ENCODE measurements at regions not wholly inside any gene's neighbourhood (a gene's known extent, or its start where the extent isn't known, plus 50 kb on each side); places are given as distances from the start of the nearest gene placed in this dataset.
"Not testable (repeated sequence)": the region's sequence is repeated elsewhere in the genome, so short reads cannot be mapped to it uniquely, and the experiment has no call there.

GRCh38 chr9:108050894-108051293 is 561.3 kb upstream of the KLF4 start:
- DNase-seq (ENCODE audit: low read depth in 4 of 4, low spot score in 1 of 4), result no peak

- DNase-seq (ENCODE audit: low read depth in 4 of 4, low spot score in 1 of 4), result no peak
Observed at GRCh38 chr9:108049671-108050494, 560.3 kb upstream of the KLF4 start.

- DNase-seq (ENCODE audit: low read depth in 4 of 4, low spot score in 1 of 4), result no peak
Observed at GRCh38 chr9:108049026-108049607, 559.5 kb upstream of the KLF4 start.

DNA sequence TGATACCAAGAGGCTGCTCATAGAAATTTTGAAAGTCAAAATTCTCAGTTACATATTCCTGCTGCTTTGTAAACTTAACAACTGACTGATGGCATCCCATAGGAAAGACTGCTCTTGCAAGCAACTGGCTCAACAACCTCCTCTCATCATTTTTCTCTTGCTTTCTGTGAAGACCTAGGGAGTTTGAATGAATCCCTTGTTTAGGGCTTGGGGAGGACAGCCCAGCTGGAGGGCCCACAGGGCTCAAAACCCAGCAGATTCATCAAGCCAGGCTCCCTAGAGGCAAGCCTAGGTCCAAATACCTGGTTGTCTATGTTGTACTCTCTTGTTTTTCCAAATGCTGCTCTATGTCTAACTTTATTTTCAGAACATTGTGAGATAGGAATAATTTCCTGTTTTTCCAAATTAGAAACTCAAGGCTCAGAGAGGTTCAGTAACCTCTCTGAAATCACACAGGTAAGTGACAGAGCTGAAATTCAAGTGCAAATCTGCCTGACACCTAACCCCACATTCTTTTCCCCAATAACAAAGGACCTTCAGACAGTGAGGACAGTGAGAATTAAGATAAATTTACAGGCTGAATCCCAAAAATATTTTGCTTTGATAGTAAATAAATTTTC is 558.9 kb upstream of the KLF4 start:
- DNase-seq (ENCODE audit: low read depth in 4 of 4, low spot score in 1 of 4), result no peak

GRCh38 chr9:108047777-108048176 is 558.2 kb upstream of the KLF4 start:
- not testable (repeated sequence) for DNase-seq (ENCODE audit: low read depth in 4 of 4, low spot score in 1 of 4)

- DNase-seq (ENCODE audit: low read depth in 4 of 4, low spot score in 1 of 4), result no peak
Observed at GRCh38 chr9:108047264-108047663, 557.7 kb upstream of the KLF4 start.

GRCh38 chr9:108045851-108046250 is 556.3 kb upstream of the KLF4 start:
- DNase-seq (ENCODE audit: low read depth in 4 of 4, low spot score in 1 of 4), result no peak

GRCh38 chr9:108043585-108043984 is 554.0 kb upstream of the KLF4 start:
- DNase-seq (ENCODE audit: low read depth in 4 of 4, low spot score in 1 of 4), result no peak

DNA sequence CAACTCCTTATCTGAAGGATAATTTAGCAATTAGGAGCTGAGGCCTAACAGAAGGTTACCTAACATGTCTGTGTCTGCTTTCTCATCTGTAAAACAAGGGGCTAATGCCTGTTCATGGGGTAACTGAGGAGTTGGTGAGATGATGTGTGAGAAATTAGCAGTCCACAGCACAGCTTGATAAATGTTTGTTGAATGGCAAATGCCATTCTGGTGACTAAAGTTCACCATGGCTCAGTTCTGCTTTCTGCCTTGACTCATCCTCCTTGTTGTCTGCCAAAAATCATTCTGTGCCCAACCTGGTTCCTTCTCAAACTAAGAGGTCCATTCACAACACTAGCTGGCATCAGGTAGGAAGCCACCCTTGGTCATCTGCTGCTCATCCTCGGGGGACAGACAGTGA is 552.0 kb upstream of the KLF4 start:
- no peak for DNase-seq (ENCODE audit: low read depth in 4 of 4, low spot score in 1 of 4)

- no peak for DNase-seq (ENCODE audit: low read depth in 4 of 4, low spot score in 1 of 4)
Observed at GRCh38 chr9:108040783-108041182, 551.2 kb upstream of the KLF4 start.

GRCh38 chr9:108039493-108039892 is 549.9 kb upstream of the KLF4 start:
- DNase-seq (ENCODE audit: low read depth in 4 of 4, low spot score in 1 of 4), result no peak

DNA sequence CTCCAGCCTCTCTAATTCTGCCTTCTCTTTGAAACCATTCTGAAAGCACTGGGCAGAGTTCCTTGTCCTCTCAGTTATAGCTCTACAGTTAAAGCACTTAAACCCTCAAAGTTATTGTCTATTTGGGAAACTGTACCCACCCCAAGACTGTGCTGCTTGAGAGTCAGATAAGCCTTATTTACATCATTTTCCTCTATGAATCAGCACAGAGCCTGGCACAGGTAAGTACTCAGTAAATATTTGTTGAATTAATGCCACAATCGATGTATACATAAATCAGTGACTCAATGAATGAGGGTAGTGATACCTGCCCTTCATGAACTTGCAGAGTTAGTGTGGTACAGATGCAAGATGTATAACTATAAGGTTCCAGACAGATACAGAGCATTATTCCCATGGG is 549.4 kb upstream of the KLF4 start:
- no peak for DNase-seq (ENCODE audit: low read depth in 4 of 4, low spot score in 1 of 4)

DNA sequence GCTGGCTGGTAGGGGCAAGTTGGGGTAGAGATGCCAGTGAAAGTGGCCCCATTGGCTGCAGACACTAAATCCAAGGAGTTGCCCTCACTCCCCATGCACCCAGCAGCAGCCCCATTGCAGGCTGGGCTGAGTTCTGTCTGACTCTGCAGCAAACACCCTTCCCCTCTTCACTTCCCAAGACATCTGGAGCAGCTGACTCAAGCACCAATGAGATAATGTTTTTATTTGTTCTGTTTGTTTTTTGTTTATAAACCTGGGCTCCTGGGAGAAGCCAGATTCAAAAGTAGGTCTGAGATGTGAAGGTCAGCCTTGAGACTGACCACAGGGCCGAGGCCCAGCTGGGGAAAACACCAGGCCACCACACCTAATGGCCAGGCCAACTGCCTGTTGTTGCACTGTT is 545.9 kb upstream of the KLF4 start:
- DNase-seq (ENCODE audit: low read depth in 4 of 4, low spot score in 1 of 4), result no peak

GRCh38 chr9:108033976-108034964 is 544.7 kb upstream of the KLF4 start:
- DNase-seq (ENCODE audit: low read depth in 4 of 4, low spot score in 1 of 4), result no peak

DNA sequence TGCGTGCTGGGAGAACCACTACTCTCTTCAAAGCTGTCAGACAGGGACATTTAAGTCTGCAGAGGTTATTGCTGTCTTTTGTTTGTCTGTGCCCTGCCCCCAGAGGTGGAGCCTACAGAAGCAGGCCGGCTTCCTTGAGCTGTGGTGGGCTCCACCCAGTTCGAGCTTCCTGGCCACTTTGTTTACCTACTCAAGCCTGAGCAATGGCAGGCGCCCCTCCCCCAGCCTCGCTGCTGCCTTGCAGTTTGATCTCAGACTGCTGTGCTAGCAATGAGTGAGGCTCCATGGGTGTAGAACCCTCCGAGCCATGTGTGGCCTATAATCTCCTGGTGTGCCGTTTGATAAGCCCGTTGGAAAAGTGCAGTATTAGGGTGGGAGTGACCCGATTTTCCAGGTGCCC is 542.5 kb upstream of the KLF4 start:
- DNase-seq (ENCODE audit: low read depth in 4 of 4, low spot score in 1 of 4), result not testable (repeated sequence)

- not testable (repeated sequence) for DNase-seq (ENCODE audit: low read depth in 4 of 4, low spot score in 1 of 4)
Observed at GRCh38 chr9:108031221-108031620, 541.7 kb upstream of the KLF4 start.

- DNase-seq (ENCODE audit: low read depth in 4 of 4, low spot score in 1 of 4), result not testable (repeated sequence)
Observed at GRCh38 chr9:108026718-108027117, 537.1 kb upstream of the KLF4 start.

DNA sequence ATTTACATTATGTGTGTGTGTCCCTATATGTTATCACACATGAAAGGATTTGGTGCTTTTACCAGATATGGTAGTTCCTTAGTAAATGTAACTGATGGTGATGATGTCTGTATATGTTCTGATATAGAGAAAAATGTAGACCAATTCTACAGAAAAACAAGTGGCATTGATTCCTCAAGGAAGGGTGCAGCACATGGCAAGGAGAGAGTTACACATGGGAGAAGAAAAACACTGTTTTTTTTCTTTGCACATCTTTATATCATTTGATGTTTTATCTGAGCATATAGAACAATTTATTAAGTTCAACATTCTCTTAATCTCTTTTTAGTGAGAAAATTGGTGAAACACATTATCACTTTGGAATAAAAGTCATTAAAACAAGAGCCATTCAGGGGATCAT is 535.0 kb upstream of the KLF4 start:
- no peak for DNase-seq (ENCODE audit: low read depth in 4 of 4, low spot score in 1 of 4)

GRCh38 chr9:108022246-108022935 is 532.8 kb upstream of the KLF4 start:
- DNase-seq (ENCODE audit: low read depth in 4 of 4, low spot score in 1 of 4), result no peak

DNA sequence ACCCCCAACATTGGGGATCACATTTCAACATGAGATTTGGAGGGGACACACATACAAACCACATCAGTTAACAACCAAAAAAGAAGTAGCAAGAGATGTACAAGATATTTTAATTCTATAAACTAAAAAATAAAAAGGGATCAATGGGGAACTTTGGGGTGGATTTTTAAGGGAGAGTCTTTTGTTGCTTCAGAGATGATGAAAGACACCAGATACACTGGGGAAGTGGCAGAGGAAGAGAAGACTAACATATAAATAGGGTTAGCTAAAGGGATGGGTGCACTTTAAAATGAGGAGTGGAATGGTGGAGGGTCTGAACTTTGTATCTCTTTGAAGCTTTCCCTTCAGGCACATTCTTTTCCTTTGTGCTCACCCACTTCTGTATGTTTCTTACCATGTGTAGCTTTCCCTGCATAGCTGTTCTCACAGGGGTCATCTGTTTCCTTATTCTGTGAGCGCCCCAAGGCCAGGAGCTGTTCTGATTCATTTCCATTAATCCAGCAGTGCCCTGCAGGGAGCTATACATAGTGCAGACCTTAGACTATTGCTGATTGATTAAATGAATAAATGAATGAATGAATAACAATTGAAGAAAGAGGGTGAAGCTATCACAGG is 531.6 kb upstream of the KLF4 start:
- DNase-seq (ENCODE audit: low read depth in 4 of 4, low spot score in 1 of 4), result no peak

Data from stimulated activated CD4-positive, alpha-beta T cell treated with anti-CD3 and anti-CD28 coated beads, Interleukin-1b, Interleukin-23, amount 100 ng/mL, for 24 hours (primary cell).